GM23338 (cell line): ENCODE measurements at regions not wholly inside any gene's neighbourhood (a gene's known extent, or its start where the extent isn't known, plus 50 kb on each side); places are given as distances from the start of the nearest gene placed in this dataset.

Source experiments
- ATAC-seq: fragments of 200-7000 bp; cut with Tn5 transposase; 3 replicates; pipeline ENCODE4 v1.9.1; 2020
- DNase-seq: peaks from one replicate; pipeline ENCODE4 v3.0.0-alpha.2; 2015; ENCODE audit warnings: low spot score
- H2AFZ ChIP-seq: fragments of 200-600 bp; sonication (generic); 2 replicates; pipeline ENCODE4 v1.8.0; 2016; ENCODE audit warnings: antibody characterized with exemption, mild to moderate bottlenecking, moderate library complexity
- H3F3A ChIP-seq: fragments of 200-600 bp; sonication (generic); replicated peaks from 2 replicates; pipeline ENCODE4 v1.8.0; 2017; ENCODE audit warnings: antibody characterized with exemption, mixed run types, low read depth
- H3K27ac ChIP-seq: fragments of 200-600 bp; sonication (generic); 2 replicates; pipeline ENCODE4 v1.6.1; 2016; ENCODE audit warnings: low read depth
- H3K27me3 ChIP-seq: fragments of 200-600 bp; sonication (generic); 2 replicates; pipeline ENCODE4 v1.8.0; 2016; ENCODE audit warnings: mild to moderate bottlenecking, mixed run types, moderate library complexity; ENCODE audit not compliant: insufficient read depth
- H3K36me3 ChIP-seq: fragments of 200-600 bp; sonication (generic); 2 replicates; pipeline ENCODE4 v1.8.0; 2016; ENCODE audit warnings: mild to moderate bottlenecking; ENCODE audit not compliant: insufficient read depth
- H3K4me1 ChIP-seq: fragments of 200-600 bp; sonication (generic); 2 replicates; pipeline ENCODE4 v1.8.0; 2016; ENCODE audit warnings: mild to moderate bottlenecking, moderate library complexity; ENCODE audit not compliant: insufficient read depth
- H3K4me2 ChIP-seq: fragments of 200-600 bp; sonication (generic); 2 replicates; pipeline ENCODE4 v1.7.1; 2017; ENCODE audit warnings: mixed run types
- H3K4me3 ChIP-seq: fragments of 200-600 bp; sonication (generic); 2 replicates; pipeline ENCODE4 v1.6.1; 2016; ENCODE audit warnings: mixed run types
- H3K79me2 ChIP-seq: fragments of 200-600 bp; sonication (generic); replicated peaks from 2 replicates; pipeline ENCODE4 v1.8.0; 2017; ENCODE audit warnings: mild to moderate bottlenecking; ENCODE audit not compliant: insufficient read depth
- H3K9me2 ChIP-seq: fragments of 200-600 bp; sonication (generic); 2 replicates; pipeline ENCODE4 v1.8.0; 2017; ENCODE audit not compliant: insufficient read depth
- H4K20me1 ChIP-seq: fragments of 200-600 bp; sonication (generic); replicated peaks from 2 replicates; pipeline ENCODE4 v1.8.0; 2017; ENCODE audit warnings: mild to moderate bottlenecking; ENCODE audit not compliant: insufficient read depth
- H3K27ac Mint-ChIP-seq: 2 replicates; pipeline ENCODE4 v1.8.0; 2020; ENCODE audit warnings: inconsistent platforms, mild to moderate bottlenecking, moderate library complexity, mixed read lengths
- H3K27me3 Mint-ChIP-seq: 3 replicates; pipeline ENCODE4 v1.8.0; 2022; ENCODE audit warnings: low read depth, mild to moderate bottlenecking, moderate library complexity, mixed read lengths, inconsistent platforms; ENCODE audit not compliant: insufficient read depth, poor library complexity
- H3K36me3 Mint-ChIP-seq: 3 replicates; pipeline ENCODE4 v1.8.0; 2021; ENCODE audit warnings: low read depth, mild to moderate bottlenecking, inconsistent platforms, moderate library complexity, mixed read lengths
- H3K4me1 Mint-ChIP-seq: 3 replicates; pipeline ENCODE4 v1.8.0; 2020; ENCODE audit warnings: mild to moderate bottlenecking, inconsistent platforms, mixed read lengths
- H3K4me3 Mint-ChIP-seq: 3 replicates; pipeline ENCODE4 v1.8.0; 2021; ENCODE audit warnings: moderate library complexity, mild to moderate bottlenecking, inconsistent platforms, mixed read lengths
- H3K9me3 Mint-ChIP-seq: 3 replicates; pipeline ENCODE4 v1.8.0; 2020; ENCODE audit warnings: moderate library complexity, mild to moderate bottlenecking, inconsistent platforms, mixed read lengths
- EZH2 ChIP-seq: fragments of 200-600 bp; sonication (generic); IDR thresholded peaks from one replicate; pipeline ENCODE4 v1.8.0; 2017; ENCODE audit warnings: antibody characterized with exemption, mild to moderate bottlenecking, low read depth; ENCODE audit not compliant: unreplicated experiment
- EZH2phosphoT487 ChIP-seq: fragments of 200-600 bp; sonication (generic); IDR thresholded peaks from one replicate; pipeline ENCODE4 v1.8.1; 2018; ENCODE audit warnings: antibody characterized with exemption; ENCODE audit not compliant: unreplicated experiment
- NANOG ChIP-seq: IDR thresholded peaks from 2 replicates; pipeline ENCODE4 v1.6.1; 2016; ENCODE audit warnings: antibody characterized with exemption, borderline replicate concordance
- REST ChIP-seq: IDR thresholded peaks from one replicate; pipeline ENCODE4 v1.6.1; 2018; ENCODE audit warnings: antibody characterized with exemption; ENCODE audit not compliant: unreplicated experiment
- TF ChIP-seq, protein P1 (sequence below), 2 experiments: fragments of 200-600 bp in 1 of 2; sonication (generic) in 1 of 2; conservative IDR thresholded peaks; 2 replicates each; pipeline versions ENCODE4 v1.5.1 to v1.6.1; 2016 to 2017; ENCODE audit warnings: antibody characterized with exemption in 2 of 2, low read depth in 2 of 2, mild to moderate bottlenecking in 2 of 2, moderate library complexity in 1 of 2

DNA sequence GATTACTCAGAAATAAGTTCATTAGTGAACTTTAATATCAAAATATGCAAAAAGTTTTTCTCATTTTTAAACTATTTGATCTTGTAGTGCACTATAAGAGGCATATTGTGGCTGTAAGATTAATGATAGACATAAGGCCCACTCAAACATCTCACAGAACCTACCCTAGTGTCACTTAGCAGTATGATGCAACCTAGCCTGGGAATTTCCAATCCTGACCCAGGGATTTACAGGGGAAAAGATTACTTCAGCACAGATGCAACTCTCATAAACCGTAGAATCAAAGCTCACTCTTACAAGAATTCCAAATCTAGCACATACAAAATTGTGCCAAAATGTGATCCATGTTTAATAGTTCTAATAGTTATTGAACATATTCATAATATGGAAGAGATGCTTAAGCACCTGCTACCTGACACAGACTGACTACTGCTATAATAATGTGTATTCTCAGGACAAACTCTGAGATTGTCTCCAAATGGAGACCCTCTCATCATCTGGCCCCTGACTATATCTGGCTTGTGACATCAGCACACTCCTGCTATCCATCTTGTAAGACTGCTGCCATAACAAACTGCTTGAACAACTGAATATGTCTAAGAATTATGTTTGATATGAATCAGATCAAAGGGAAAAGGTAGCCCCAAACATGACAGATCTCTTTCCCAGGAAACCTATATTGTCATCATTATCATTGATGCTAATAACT is 271.9 kb downstream of the PABPC4L start:
- Mint-ChIP-seq H3K4me1 (no peaks in the 10 kb centered on the region), H3K27me3 (no peaks in the 10 kb centered on the region), H3K9me3 (no peaks in the 10 kb centered on the region; the same call in 2 of the 3 replicates), H3K4me3 (no peak overlapping the region), H3K36me3 (no peaks in the 10 kb centered on the region), H3K27ac (peak overlapping the region; percentile 29; the same call in 1 of the 2 replicates)
- Histone ChIP-seq H3K4me2 (no peak overlapping the region), H3K36me3 (no peaks in the 10 kb centered on the region), H3K79me2 (no peaks in the 10 kb centered on the region), H3K9me2 (no peaks in the 10 kb centered on the region), H3K4me3 (no peak overlapping the region), H2AFZ (no peak overlapping the region; the same call in 1 of the 2 replicates), H3K27me3 (no peaks in the 10 kb centered on the region), H3K27ac (no peak overlapping the region), H3K4me1 (no peaks in the 10 kb centered on the region), H3F3A (no peaks in the 10 kb centered on the region), H4K20me1 (no peaks in the 10 kb centered on the region)
- ATAC-seq = no peak
- DNase-seq = no peak
- no peak for TF ChIP-seq EZH2phosphoT487
- TF ChIP-seq, protein P1, sequence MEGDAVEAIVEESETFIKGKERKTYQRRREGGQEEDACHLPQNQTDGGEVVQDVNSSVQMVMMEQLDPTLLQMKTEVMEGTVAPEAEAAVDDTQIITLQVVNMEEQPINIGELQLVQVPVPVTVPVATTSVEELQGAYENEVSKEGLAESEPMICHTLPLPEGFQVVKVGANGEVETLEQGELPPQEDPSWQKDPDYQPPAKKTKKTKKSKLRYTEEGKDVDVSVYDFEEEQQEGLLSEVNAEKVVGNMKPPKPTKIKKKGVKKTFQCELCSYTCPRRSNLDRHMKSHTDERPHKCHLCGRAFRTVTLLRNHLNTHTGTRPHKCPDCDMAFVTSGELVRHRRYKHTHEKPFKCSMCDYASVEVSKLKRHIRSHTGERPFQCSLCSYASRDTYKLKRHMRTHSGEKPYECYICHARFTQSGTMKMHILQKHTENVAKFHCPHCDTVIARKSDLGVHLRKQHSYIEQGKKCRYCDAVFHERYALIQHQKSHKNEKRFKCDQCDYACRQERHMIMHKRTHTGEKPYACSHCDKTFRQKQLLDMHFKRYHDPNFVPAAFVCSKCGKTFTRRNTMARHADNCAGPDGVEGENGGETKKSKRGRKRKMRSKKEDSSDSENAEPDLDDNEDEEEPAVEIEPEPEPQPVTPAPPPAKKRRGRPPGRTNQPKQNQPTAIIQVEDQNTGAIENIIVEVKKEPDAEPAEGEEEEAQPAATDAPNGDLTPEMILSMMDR (conservative IDR thresholded peaks at IDR 0.05; ENCODE audit: low read depth in 2 of 2) = no peak

- Histone ChIP-seq H3K4me2 (no peak overlapping the region), H3F3A (no peaks in the 10 kb centered on the region), H2AFZ (peak overlapping the region; percentile 40; the same call in 1 of the 2 replicates), H3K4me1 (no peaks in the 10 kb centered on the region; the same call in 1 of the 2 replicates), H3K27me3 (no peaks in the 10 kb centered on the region), H3K79me2 (no peaks in the 10 kb centered on the region), H3K27ac (no peak overlapping the region), H3K36me3 (no peaks in the 10 kb centered on the region), H3K9me2 (no peaks in the 10 kb centered on the region; the same call in 1 of the 2 replicates), H4K20me1 (no peaks in the 10 kb centered on the region), H3K4me3 (no peak overlapping the region)
- DNase-seq = no peak
- Mint-ChIP-seq H3K4me3 (no peak overlapping the region), H3K4me1 (peaks cover 4% of the 10 kb centered on the region; the same call in 2 of the 3 replicates), H3K27ac (0 out of 2 replicates have a peak overlapping the region, but pooled peaks have one; percentile 11), H3K36me3 (no peaks in the 10 kb centered on the region), H3K9me3 (no peaks in the 10 kb centered on the region), H3K27me3 (no peaks in the 10 kb centered on the region)
- TF ChIP-seq REST (no peak), NANOG (no peak), EZH2 (no peak)
- TF ChIP-seq, protein P1 (conservative IDR thresholded peaks at IDR 0.05; ENCODE audit: low read depth in 2 of 2) = peak in 1 of 2 experiments; percentile 55; a peak in 3 of 4 replicates
- ATAC-seq = no peak
These were observed 280.1 kb downstream of the PABPC4L start for GRCh38 chr4:133921280-133922195.
